IMR-90 (cell line): ENCODE measurements at regions not wholly inside any gene's neighbourhood (a gene's known extent, or its start where the extent isn't known, plus 50 kb on each side); places are given as distances from the start of the nearest gene placed in this dataset.

Source experiments
- ATAC-seq: fragments of 200-7000 bp; cut with Tn5 transposase; 2 replicates; pipeline ENCODE4 v1.9.1; 2020; ENCODE audit warnings: low read depth, mild to moderate bottlenecking, moderate library complexity
- BruUV-seq: library from RNA; stranded (reverse); fragments of 400-500 nt; replicated peaks from 2 replicates; lab custom pipeline; 2021; lab: Mats Ljungman, UMichigan
- CTCF ChIA-PET: fragments of 300-600 bp; formaldehyde crosslinking; extraction: SDS; loops from one replicate; lab custom pipeline; 2021; ENCODE audit warnings: antibody characterized with exemption; lab: Yijun Ruan, JAX
- POLR2A ChIA-PET: fragments of 300-600 bp; sonication (Branson Sonifier 250); formaldehyde crosslinking; loops from one replicate; lab custom pipeline; 2022; ENCODE audit warnings: antibody characterized with exemption; ENCODE audit not compliant: unreplicated experiment; lab: Charles Lee
- DNase-seq: peaks from one replicate; pipeline ENCODE4 v3.0.0; 2013
- H2AFZ ChIP-seq: replicated peaks from 2 replicates; pipeline ENCODE3; 2013; ENCODE audit warnings: low read length, mild to moderate bottlenecking; ENCODE audit not compliant: poor library complexity
- H2AK5ac ChIP-seq: 2 replicates; pipeline ENCODE4 v1.6.1; 2013; ENCODE audit warnings: low read depth, low read length, inconsistent platforms
- H2AK9ac ChIP-seq: replicated peaks from 2 replicates; pipeline ENCODE3; 2013; ENCODE audit warnings: mild to moderate bottlenecking, low read depth, low read length, moderate library complexity; ENCODE audit not compliant: poor library complexity
- H2BK120ac ChIP-seq: 2 replicates; pipeline ENCODE4 v1.6.1; 2013; ENCODE audit warnings: low read depth, low read length, inconsistent platforms
- H2BK15ac ChIP-seq: 3 replicates; pipeline ENCODE4 v1.6.1; 2013; ENCODE audit warnings: low read depth, low read length, inconsistent platforms
- H2BK20ac ChIP-seq: 2 replicates; pipeline ENCODE4 v1.6.1; 2013; ENCODE audit warnings: low read depth, mild to moderate bottlenecking, inconsistent platforms, low read length, moderate library complexity
- H2BK5ac ChIP-seq: 2 replicates; pipeline ENCODE4 v1.6.1; 2013; ENCODE audit warnings: mild to moderate bottlenecking, low read depth, low read length, inconsistent platforms; ENCODE audit not compliant: poor library complexity, severe bottlenecking
- H3K14ac ChIP-seq: replicated peaks from 2 replicates; pipeline ENCODE4 v1.6.1; 2013; ENCODE audit warnings: low read depth, low read length, inconsistent platforms
- H3K18ac ChIP-seq: 2 replicates; pipeline ENCODE4 v1.6.1; 2013; ENCODE audit warnings: low read depth, low read length, control low read depth
- H3K23ac ChIP-seq: 2 replicates; pipeline ENCODE4 v1.6.1; 2013; ENCODE audit warnings: low read depth, low read length, inconsistent platforms
- H3K27ac ChIP-seq: 2 replicates; pipeline ENCODE4 v1.5.1; 2013; ENCODE audit warnings: mild to moderate bottlenecking, control low read depth, low read length; ENCODE audit not compliant: insufficient read depth
- H3K27me3 ChIP-seq: 2 replicates; pipeline ENCODE4 v1.6.1; 2013; ENCODE audit warnings: low read length; ENCODE audit not compliant: control insufficient read depth, insufficient read depth
- H3K36me3 ChIP-seq: 2 replicates; pipeline ENCODE4 v1.6.1; 2013; ENCODE audit warnings: low read length, mixed read lengths; ENCODE audit not compliant: control insufficient read depth, insufficient read depth
- H3K4ac ChIP-seq: 2 replicates; pipeline ENCODE4 v1.6.1; 2013; ENCODE audit warnings: low read depth, low read length, inconsistent platforms
- H3K4me1 ChIP-seq: 2 replicates; pipeline ENCODE4 v1.6.1; 2013; ENCODE audit warnings: low read length, mixed read lengths; ENCODE audit not compliant: control insufficient read depth, insufficient read depth
- H3K4me2 ChIP-seq: 2 replicates; pipeline ENCODE4 v1.6.1; 2013; ENCODE audit warnings: low read depth, mild to moderate bottlenecking, control low read depth, low read length, moderate library complexity
- H3K4me3 ChIP-seq: 2 replicates; pipeline ENCODE4 v1.5.1; 2013; ENCODE audit warnings: low read depth, mild to moderate bottlenecking, control low read depth, low read length, moderate library complexity; ENCODE audit not compliant: insufficient read depth
- H3K56ac ChIP-seq: 2 replicates; pipeline ENCODE4 v1.6.1; 2013; ENCODE audit warnings: low read length, inconsistent platforms; ENCODE audit not compliant: insufficient read depth; ENCODE audit errors: extremely low read depth
- H3K79me1 ChIP-seq, 2 experiments: 2 replicates each; pipeline ENCODE4 v1.6.1; 2013; ENCODE audit warnings: low read length in 2 of 2, inconsistent platforms in 1 of 2, low read depth in 1 of 2
- H3K9ac ChIP-seq: 2 replicates; pipeline ENCODE4 v1.6.1; 2013; ENCODE audit warnings: low read depth, low read length, control low read depth
- H3K9me1 ChIP-seq: 2 replicates; pipeline ENCODE4 v1.6.1; 2013; ENCODE audit warnings: low read length, inconsistent platforms; ENCODE audit not compliant: insufficient read depth
- H3K9me3 ChIP-seq: 2 replicates; pipeline ENCODE4 v1.6.1; 2013; ENCODE audit warnings: low read length; ENCODE audit not compliant: control insufficient read depth, insufficient read depth
- H4K20me1 ChIP-seq: 2 replicates; pipeline ENCODE4 v1.6.1; 2013; ENCODE audit warnings: low read length, inconsistent platforms; ENCODE audit not compliant: insufficient read depth
- H4K5ac ChIP-seq: 2 replicates; pipeline ENCODE4 v1.6.1; 2013; ENCODE audit warnings: mild to moderate bottlenecking, low read depth, low read length, control low read depth
- H4K8ac ChIP-seq, 2 experiments: 2 replicates each; pipeline ENCODE4 v1.6.1; 2013; ENCODE audit warnings: low read depth in 2 of 2, low read length in 2 of 2, control low read depth in 1 of 2, inconsistent platforms in 1 of 2
- H4K91ac ChIP-seq: 2 replicates; pipeline ENCODE4 v1.6.1; 2013; ENCODE audit warnings: low read depth, low read length, inconsistent platforms; ENCODE audit not compliant: insufficient read depth
- BHLHE40 ChIP-seq: fragments of 150-350 bp; IDR thresholded peaks from 2 replicates; pipeline ENCODE4 v1.6.1; 2016; ENCODE audit warnings: mild to moderate bottlenecking, low read depth, low read length
- CEBPB ChIP-seq: IDR thresholded peaks from 2 replicates; pipeline ENCODE4 v1.6.1; 2012; ENCODE audit warnings: low read depth, low read length, improper control_type of control experiment
- CHD1 ChIP-seq: IDR thresholded peaks from 2 replicates; pipeline ENCODE4 v1.6.1; 2012; ENCODE audit warnings: low read depth, low read length, improper control_type of control experiment
- CTCF ChIP-seq: conservative IDR thresholded peaks from 2 replicates; pipeline ENCODE4 v1.5.1; 2012; ENCODE audit warnings: mild to moderate bottlenecking, low read depth, low read length, improper control_type of control experiment
- ELK1 ChIP-seq: fragments of 150-350 bp; IDR thresholded peaks from 2 replicates; pipeline ENCODE4 v1.6.1; 2016; ENCODE audit warnings: low read depth, mild to moderate bottlenecking, low read length, moderate library complexity, borderline replicate concordance
- FOS ChIP-seq: fragments of 150-350 bp; IDR thresholded peaks from 2 replicates; pipeline ENCODE4 v1.6.1; 2016; ENCODE audit warnings: low read depth, low read length
- MAFK ChIP-seq: IDR thresholded peaks from 2 replicates; pipeline ENCODE4 v1.6.1; 2012; ENCODE audit warnings: low read depth, low read length, improper control_type of control experiment
- MAZ ChIP-seq: IDR thresholded peaks from 2 replicates; pipeline ENCODE4 v1.6.1; 2012; ENCODE audit warnings: low read depth, mild to moderate bottlenecking, low read length, improper control_type of control experiment, moderate library complexity, borderline replicate concordance
- MXI1 ChIP-seq: IDR thresholded peaks from 2 replicates; pipeline ENCODE4 v1.6.1; 2012; ENCODE audit warnings: low read depth, mild to moderate bottlenecking, low read length, moderate library complexity, borderline replicate concordance
- NFE2L2 ChIP-seq: fragments of 150-350 bp; IDR thresholded peaks from 2 replicates; pipeline ENCODE4 v1.6.1; 2016; ENCODE audit warnings: low read depth, mild to moderate bottlenecking, low read length
- POLR2A ChIP-seq: IDR thresholded peaks from 2 replicates; pipeline ENCODE4 v1.6.1; 2012; ENCODE audit warnings: mild to moderate bottlenecking, low read depth, low read length
- RAD21 ChIP-seq: IDR thresholded peaks from 2 replicates; pipeline ENCODE4 v1.6.1; 2012; ENCODE audit warnings: low read length, improper control_type of control experiment
- RCOR1 ChIP-seq: IDR thresholded peaks from 2 replicates; pipeline ENCODE4 v1.6.1; 2012; ENCODE audit warnings: mild to moderate bottlenecking, low read length, improper control_type of control experiment; ENCODE audit not compliant: insufficient replicate concordance
- RFX5 ChIP-seq: IDR thresholded peaks from 2 replicates; pipeline ENCODE4 v1.8.0; 2012; ENCODE audit warnings: low read depth, mild to moderate bottlenecking, low read length, moderate library complexity
- SMC3 ChIP-seq: fragments of 150-350 bp; IDR thresholded peaks from 2 replicates; pipeline ENCODE4 v1.6.1; 2016; ENCODE audit warnings: low read depth, mild to moderate bottlenecking, antibody characterized with exemption, low read length, moderate library complexity
- USF2 ChIP-seq: fragments of 150-350 bp; IDR thresholded peaks from 2 replicates; pipeline ENCODE4 v1.6.1; 2017; ENCODE audit warnings: mild to moderate bottlenecking, antibody characterized with exemption, low read length, low read depth
- WGBS, 2 experiments: methylation state at CpG; one replicate each; pipeline versions ENCODE4 v1.1.5 to v1.1.7; 2013; ENCODE audit warnings: missing lambda C conversion rate in 2 of 2; ENCODE audit not compliant: insufficient read length in 1 of 2; ENCODE audit errors: extremely low coverage in 2 of 2; 5-methylcytosine and 5-hydroxymethylcytosine counted together
- dilution Hi-C: fragments of 300-500 bp; cut with HindIII; formaldehyde crosslinking; loops from one replicate; pipeline ENCODE4 v1.14.3; 2018; ENCODE audit warnings: low sequenced_read_pairs; ENCODE audit not compliant: unreplicated experiment
- in situ Hi-C: fragments of 300-500 bp; cut with MboI; formaldehyde crosslinking; loops from 3 replicates; pipeline ENCODE4 v1.14.3; 2019; ENCODE audit warnings: low sequenced_read_pairs, inconsistent platforms, mixed read lengths
- intact Hi-C: fragments of 100-400 bp; cut with micrococcal nuclease; formaldehyde crosslinking; loops from 2 replicates; pipeline ENCODE4 v1.10.0; 2022

GRCh38 chr7:13027321-13027720 is 339.9 kb downstream of the ARL4A start:
- Histone ChIP-seq H3K9me1 (no peaks in the 10 kb centered on the region), H3K27me3 (no peaks in the 10 kb centered on the region), H3K56ac (no peak overlapping the region), H3K9ac (no peak overlapping the region), H3K27ac (no peak overlapping the region), H2BK120ac (no peak overlapping the region), H3K4ac (no peak overlapping the region), H3K18ac (no peak overlapping the region), H2BK5ac (no peak overlapping the region), H3K4me1 (no peaks in the 10 kb centered on the region), H3K36me3 (no peaks in the 10 kb centered on the region), H2AK9ac (no peak overlapping the region), H4K5ac (no peak overlapping the region), H2BK15ac (no peak overlapping the region), H3K23ac (no peak overlapping the region), H2AK5ac (no peak overlapping the region), H2AFZ (no peak overlapping the region), H4K8ac (no peak overlapping the region), H2BK20ac (no peak overlapping the region), H3K4me2 (no peak overlapping the region), H3K4me3 (no peak overlapping the region), H3K9me3 (no peaks in the 10 kb centered on the region), H3K79me1 (no peaks in the 10 kb centered on the region), H3K14ac (no peak overlapping the region), H4K20me1 (no peaks in the 10 kb centered on the region), H4K91ac (no peak overlapping the region)
- ChIA-PET POLR2A (no interaction called here), CTCF (no interaction called here)
- ATAC-seq (no peak), DNase-seq (no peak)
- no peak for TF ChIP-seq POLR2A
- TF ChIP-seq BHLHE40 = no peak
- no peak for TF ChIP-seq NFE2L2
- TF ChIP-seq MAZ = no peak
- TF ChIP-seq FOS = no peak
- TF ChIP-seq CTCF = no peak
- TF ChIP-seq RAD21 = no peak
- no peak for TF ChIP-seq RFX5
- TF ChIP-seq MXI1 = no peak
- TF ChIP-seq SMC3 = no peak
- TF ChIP-seq ELK1 = no peak
- no peak for TF ChIP-seq CHD1
- no peak for TF ChIP-seq USF2
- no peak for TF ChIP-seq RCOR1
- TF ChIP-seq CEBPB = no peak
- no peak for TF ChIP-seq MAFK
- no CpG with 5 or more reads among the region's 2 CpGs for WGBS, 2 experiments
- intact Hi-C loops (no loop called here), in situ Hi-C loops (no loop called here), dilution Hi-C loops (no loop called here)
- no TSS peak for BruUV-seq
